ENCODE measurements at regions not wholly inside any gene's neighbourhood (a gene's known extent, or its start where the extent isn't known, plus 50 kb on each side); places are given as distances from the start of the nearest gene placed in this dataset.
"Not testable (repeated sequence)": the region's sequence is repeated elsewhere in the genome, so short reads cannot be mapped to it uniquely, and the experiment has no call there.

DNA sequence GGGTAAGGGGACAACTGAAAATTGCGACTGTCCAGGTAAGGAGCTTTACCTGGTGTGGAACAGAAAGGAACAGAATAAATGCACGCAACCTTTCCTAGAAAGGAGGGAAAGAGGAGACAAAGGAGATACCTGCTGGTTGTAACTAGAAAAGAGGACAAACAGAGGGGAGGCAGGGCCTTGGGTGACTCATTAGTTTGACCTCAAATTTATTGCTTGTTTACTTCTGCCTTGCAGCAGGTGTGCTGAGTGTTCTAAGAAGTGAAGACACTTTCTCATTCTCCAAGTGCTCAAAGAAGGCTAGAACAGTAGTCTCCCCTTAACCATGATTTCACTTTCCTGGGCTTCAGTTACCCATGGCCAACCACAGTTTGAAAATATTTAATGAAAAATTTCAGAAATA is 123.1 kb upstream of the BOD1L1 start:
- H3K9ac ChIP-seq (ENCODE audit: low read length in 5 of 5), result no peak overlapping the region
- no peaks in the 10 kb centered on the region for H3K9me3 ChIP-seq (ENCODE audit: control insufficient read depth in 5 of 5, low read length in 5 of 5)
- H3K27ac ChIP-seq (ENCODE audit: low read depth, low read length), result no peak overlapping the region
- no peaks in the 10 kb centered on the region for H3K27me3 ChIP-seq (ENCODE audit: control insufficient read depth in 5 of 5, insufficient read depth in 4 of 5, low read length in 5 of 5)
- no peaks in the 10 kb centered on the region for H3K4me1 ChIP-seq (ENCODE audit: control insufficient read depth in 5 of 5, insufficient read depth in 5 of 5, low read length in 5 of 5)
- H3K36me3 ChIP-seq (ENCODE audit: control insufficient read depth in 5 of 5, insufficient read depth in 5 of 5, low read length in 5 of 5), result no peaks in the 10 kb centered on the region
- H3K4me3 ChIP-seq (ENCODE audit: low read depth in 1 of 5, low read length in 5 of 5), result no peak overlapping the region

DNA sequence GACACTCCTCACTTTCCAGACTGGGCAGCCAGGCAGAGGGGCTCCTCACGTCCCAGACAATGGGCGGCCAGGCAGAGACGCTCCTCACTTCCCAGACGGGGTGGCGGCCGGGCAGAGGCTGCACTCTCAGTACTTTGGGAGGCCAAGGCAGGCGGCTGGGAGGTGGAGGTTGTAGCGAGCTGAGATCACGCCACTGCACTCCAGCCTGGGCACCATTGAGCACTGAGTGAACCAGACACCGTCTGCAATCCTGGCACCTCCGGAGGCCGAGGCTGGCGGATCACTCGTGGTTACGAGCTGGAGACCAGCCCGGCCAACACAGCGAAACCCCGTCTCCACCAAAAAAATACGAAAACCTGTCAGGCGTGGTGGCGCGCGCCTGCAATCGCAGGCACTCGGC is 134.1 kb upstream of the BOD1L1 start:
- H3K27ac ChIP-seq (ENCODE audit: low read depth, low read length); H3K4me3 ChIP-seq (ENCODE audit: low read depth in 1 of 5, low read length in 5 of 5); H3K4me1 ChIP-seq (ENCODE audit: control insufficient read depth in 5 of 5, insufficient read depth in 5 of 5, low read length in 5 of 5); H3K9me3 ChIP-seq (ENCODE audit: control insufficient read depth in 5 of 5, low read length in 5 of 5); H3K27me3 ChIP-seq (ENCODE audit: control insufficient read depth in 5 of 5, insufficient read depth in 4 of 5, low read length in 5 of 5); H3K36me3 ChIP-seq (ENCODE audit: control insufficient read depth in 5 of 5, insufficient read depth in 5 of 5, low read length in 5 of 5); H3K9ac ChIP-seq (ENCODE audit: low read length in 5 of 5): not testable (repeated sequence)

DNA sequence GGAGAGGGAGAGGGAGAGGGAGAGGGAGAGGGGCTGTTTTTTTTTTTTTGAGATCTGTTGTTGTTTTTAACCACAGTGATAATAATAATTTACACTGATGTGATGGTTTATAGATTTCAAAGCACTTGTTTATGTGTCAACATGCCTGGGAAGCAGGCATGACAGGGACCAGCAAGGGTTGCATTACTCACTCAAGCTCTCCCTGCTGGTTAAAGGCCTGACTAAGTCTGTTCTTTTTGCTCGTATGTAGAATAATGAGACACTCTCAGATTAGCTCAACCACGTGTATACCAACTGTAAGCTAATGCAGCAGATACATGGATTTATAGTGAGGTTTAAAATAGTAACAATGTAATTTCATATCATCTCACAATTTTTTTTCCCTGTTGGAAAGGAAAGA is 134.6 kb upstream of the BOD1L1 start:
- Histone ChIP-seq H3K4me3 (ENCODE audit: low read depth in 1 of 5, low read length in 5 of 5) (no peak overlapping the region), H3K9ac (ENCODE audit: low read length in 5 of 5) (no peak overlapping the region), H3K27me3 (ENCODE audit: control insufficient read depth in 5 of 5, insufficient read depth in 4 of 5, low read length in 5 of 5) (no peaks in the 10 kb centered on the region), H3K9me3 (ENCODE audit: control insufficient read depth in 5 of 5, low read length in 5 of 5) (peaks cover 0 to 6% (median 4%) of the 10 kb centered on the region in 5 donors), H3K27ac (ENCODE audit: low read depth, low read length) (no peak overlapping the region), H3K36me3 (ENCODE audit: control insufficient read depth in 5 of 5, insufficient read depth in 5 of 5, low read length in 5 of 5) (no peaks in the 10 kb centered on the region), H3K4me1 (ENCODE audit: control insufficient read depth in 5 of 5, insufficient read depth in 5 of 5, low read length in 5 of 5) (peaks cover 0 to under 1% (median 0%) of the 10 kb centered on the region in 5 donors)

DNA sequence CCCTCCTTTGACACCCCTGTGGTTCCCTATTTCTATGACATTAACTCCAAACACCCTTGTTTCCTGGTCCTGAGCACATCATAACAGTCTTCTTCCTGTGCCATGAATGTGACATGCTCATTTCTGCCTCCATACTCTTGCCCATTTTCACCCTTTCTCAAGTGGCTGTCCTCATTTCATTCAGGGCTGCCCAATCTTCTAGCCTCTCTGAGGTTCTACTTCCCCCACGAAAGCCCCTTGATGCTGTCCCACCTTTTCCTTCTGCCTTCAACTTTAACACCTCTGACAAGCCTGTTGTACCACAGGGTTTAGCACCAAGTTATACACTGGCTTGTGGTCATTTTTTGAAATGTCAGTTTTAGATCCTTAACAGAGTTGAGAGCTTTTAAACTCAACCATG is 136.2 kb upstream of the BOD1L1 start:
- Histone ChIP-seq H3K4me3 (ENCODE audit: low read depth in 1 of 5, low read length in 5 of 5) (no peak overlapping the region), H3K9ac (ENCODE audit: low read length in 5 of 5) (no peak overlapping the region), H3K27ac (ENCODE audit: low read depth, low read length) (no peak overlapping the region), H3K9me3 (ENCODE audit: control insufficient read depth in 5 of 5, low read length in 5 of 5) (peaks cover 0 to 4% (median 0%) of the 10 kb centered on the region in 5 donors), H3K4me1 (ENCODE audit: control insufficient read depth in 5 of 5, insufficient read depth in 5 of 5, low read length in 5 of 5) (peaks cover 0 to 5% (median 0%) of the 10 kb centered on the region in 5 donors), H3K36me3 (ENCODE audit: control insufficient read depth in 5 of 5, insufficient read depth in 5 of 5, low read length in 5 of 5) (no peaks in the 10 kb centered on the region), H3K27me3 (ENCODE audit: control insufficient read depth in 5 of 5, insufficient read depth in 4 of 5, low read length in 5 of 5) (no peaks in the 10 kb centered on the region)

DNA sequence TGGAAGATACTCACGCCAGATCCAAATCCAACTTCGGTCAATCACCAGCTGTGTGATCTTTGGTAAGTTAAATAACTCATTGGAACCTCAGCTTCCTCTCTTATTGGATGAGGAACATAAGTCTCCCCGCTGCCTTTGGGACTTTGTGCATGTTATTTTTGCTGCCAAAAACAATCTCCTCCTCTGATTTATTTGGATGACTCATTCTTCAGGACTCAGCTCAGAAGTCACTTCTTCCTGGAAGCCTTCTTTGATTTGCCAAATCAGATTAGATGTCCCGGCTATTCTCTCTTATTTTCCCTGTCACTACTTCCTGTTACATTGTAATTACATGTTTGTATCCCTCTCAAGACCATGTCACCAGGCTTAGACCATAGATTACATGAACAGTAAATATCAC is 138.0 kb upstream of the BOD1L1 start:
- H3K9ac ChIP-seq (ENCODE audit: low read length in 5 of 5), result no peak overlapping the region

DNA sequence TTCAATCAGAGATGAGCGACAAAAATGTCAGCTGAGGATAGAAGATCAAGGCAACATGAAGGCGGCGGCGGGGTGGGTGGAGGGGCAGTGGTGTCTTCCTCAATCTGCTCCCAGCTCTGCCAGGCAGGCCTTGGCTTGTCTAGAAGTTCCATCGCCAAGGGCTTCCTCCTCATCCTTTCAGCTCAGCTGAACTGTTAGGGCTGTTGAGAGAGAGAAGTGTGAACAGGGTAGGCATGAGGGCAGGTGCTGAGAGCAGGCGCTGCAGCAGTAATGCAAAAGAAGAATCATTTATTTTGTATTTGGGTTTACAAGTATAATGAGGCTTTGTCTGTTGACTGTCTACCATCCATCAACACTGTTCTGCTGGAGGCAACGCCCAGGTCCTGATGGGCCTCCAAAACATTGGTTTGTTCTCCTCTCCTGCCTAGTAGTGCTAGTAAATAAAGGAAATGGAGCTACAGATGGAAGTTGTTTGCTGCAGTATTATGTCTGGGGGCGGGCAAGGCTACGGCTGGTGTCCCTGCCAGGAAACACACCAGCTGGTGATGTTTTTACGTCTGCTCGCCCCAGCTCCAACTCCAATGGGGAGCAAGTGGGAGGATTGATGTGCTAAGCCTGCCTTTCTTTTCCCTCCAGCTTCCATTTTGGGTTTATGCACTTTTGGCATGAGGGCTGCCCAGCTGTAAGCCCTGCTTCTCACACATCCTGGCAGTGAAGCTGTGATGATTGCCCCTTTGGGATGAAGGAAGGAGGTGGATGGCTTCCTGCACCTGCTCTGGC is 139.4 kb upstream of the BOD1L1 start:
- Histone ChIP-seq H3K4me1 (ENCODE audit: control insufficient read depth in 5 of 5, insufficient read depth in 5 of 5, low read length in 5 of 5) (peaks cover 0 to 5% (median 0%) of the 10 kb centered on the region in 5 donors), H3K27me3 (ENCODE audit: control insufficient read depth in 5 of 5, insufficient read depth in 4 of 5, low read length in 5 of 5) (no peaks in the 10 kb centered on the region), H3K27ac (ENCODE audit: low read depth, low read length) (no peak overlapping the region), H3K4me3 (ENCODE audit: low read depth in 1 of 5, low read length in 5 of 5) (no peak overlapping the region), H3K9me3 (ENCODE audit: control insufficient read depth in 5 of 5, low read length in 5 of 5) (peaks cover 0 to 6% (median 0%) of the 10 kb centered on the region in 5 donors), H3K36me3 (ENCODE audit: control insufficient read depth in 5 of 5, insufficient read depth in 5 of 5, low read length in 5 of 5) (no peaks in the 10 kb centered on the region), H3K9ac (ENCODE audit: low read length in 5 of 5) (no peak overlapping the region)

More for the DNA sequence above, 138.0 kb upstream of the BOD1L1 start:
- H3K36me3 ChIP-seq (ENCODE audit: control insufficient read depth in 5 of 5, insufficient read depth in 5 of 5, low read length in 5 of 5), result no peaks in the 10 kb centered on the region
- peaks cover 0 to 5% (median 0%) of the 10 kb centered on the region in 5 donors for H3K4me1 ChIP-seq (ENCODE audit: control insufficient read depth in 5 of 5, insufficient read depth in 5 of 5, low read length in 5 of 5)
- peaks cover 0 to 4% (median 0%) of the 10 kb centered on the region in 5 donors for H3K9me3 ChIP-seq (ENCODE audit: control insufficient read depth in 5 of 5, low read length in 5 of 5)
- H3K27ac ChIP-seq (ENCODE audit: low read depth, low read length), result no peak overlapping the region
- H3K27me3 ChIP-seq (ENCODE audit: control insufficient read depth in 5 of 5, insufficient read depth in 4 of 5, low read length in 5 of 5), result no peaks in the 10 kb centered on the region
- no peak overlapping the region for H3K4me3 ChIP-seq (ENCODE audit: low read depth in 1 of 5, low read length in 5 of 5)

DNA sequence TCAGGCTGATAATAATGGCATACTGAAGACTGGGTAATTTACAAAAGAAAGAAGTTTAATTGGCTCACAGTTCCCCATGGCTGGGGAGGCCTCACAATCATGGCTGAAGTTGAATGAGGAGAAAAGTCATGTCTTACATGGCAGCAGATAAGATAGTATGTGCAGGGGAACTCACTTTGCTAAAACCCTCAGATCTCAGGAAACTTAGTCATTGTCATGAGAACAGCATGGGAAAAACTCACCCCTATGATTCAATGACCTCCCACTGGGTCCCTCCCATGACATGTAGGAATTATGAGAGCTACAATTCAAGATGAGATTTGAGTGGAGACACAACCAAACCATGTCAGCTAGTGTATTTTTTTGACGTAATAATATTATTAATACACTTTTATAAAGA is 149.8 kb upstream of the BOD1L1 start:
- no peak overlapping the region for H3K27ac ChIP-seq (ENCODE audit: low read depth, low read length)
- H3K9me3 ChIP-seq (ENCODE audit: control insufficient read depth in 5 of 5, low read length in 5 of 5), result peaks cover 0 to 3% (median 0%) of the 10 kb centered on the region in 5 donors
- no peaks in the 10 kb centered on the region for H3K27me3 ChIP-seq (ENCODE audit: control insufficient read depth in 5 of 5, insufficient read depth in 4 of 5, low read length in 5 of 5)
- H3K4me1 ChIP-seq (ENCODE audit: control insufficient read depth in 5 of 5, insufficient read depth in 5 of 5, low read length in 5 of 5), result no peaks in the 10 kb centered on the region
- no peaks in the 10 kb centered on the region for H3K36me3 ChIP-seq (ENCODE audit: control insufficient read depth in 5 of 5, insufficient read depth in 5 of 5, low read length in 5 of 5)
- H3K9ac ChIP-seq (ENCODE audit: low read length in 5 of 5), result no peak overlapping the region
- no peak overlapping the region for H3K4me3 ChIP-seq (ENCODE audit: low read depth in 1 of 5, low read length in 5 of 5)

DNA sequence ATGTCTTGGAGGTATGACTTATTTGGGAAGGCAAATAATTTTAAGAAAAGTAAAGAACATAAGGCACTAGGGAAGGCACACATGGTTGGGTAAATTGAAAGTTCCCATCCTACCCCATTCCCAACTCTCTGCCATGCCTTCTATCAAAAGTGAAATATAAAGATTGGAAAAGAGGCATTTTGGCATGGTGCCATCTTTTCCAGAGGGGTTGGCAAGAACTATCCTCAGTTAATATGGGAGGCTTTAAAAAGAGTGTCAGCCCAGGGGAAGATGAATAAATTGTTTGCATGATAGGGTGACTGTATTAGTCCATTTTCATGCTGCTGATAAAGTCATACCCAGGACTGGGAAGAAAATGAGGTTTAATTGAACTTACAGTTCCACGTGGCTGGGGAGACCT is 150.8 kb upstream of the BOD1L1 start:
- no peaks in the 10 kb centered on the region for H3K4me1 ChIP-seq (ENCODE audit: control insufficient read depth in 5 of 5, insufficient read depth in 5 of 5, low read length in 5 of 5)
- peaks cover 0 to 3% (median 0%) of the 10 kb centered on the region in 5 donors for H3K9me3 ChIP-seq (ENCODE audit: control insufficient read depth in 5 of 5, low read length in 5 of 5)
- no peaks in the 10 kb centered on the region for H3K27me3 ChIP-seq (ENCODE audit: control insufficient read depth in 5 of 5, insufficient read depth in 4 of 5, low read length in 5 of 5)
- no peak overlapping the region for H3K4me3 ChIP-seq (ENCODE audit: low read depth in 1 of 5, low read length in 5 of 5)
- H3K9ac ChIP-seq (ENCODE audit: low read length in 5 of 5), result no peak overlapping the region
- no peaks in the 10 kb centered on the region for H3K36me3 ChIP-seq (ENCODE audit: control insufficient read depth in 5 of 5, insufficient read depth in 5 of 5, low read length in 5 of 5)
- H3K27ac ChIP-seq (ENCODE audit: low read depth, low read length), result no peak overlapping the region

DNA sequence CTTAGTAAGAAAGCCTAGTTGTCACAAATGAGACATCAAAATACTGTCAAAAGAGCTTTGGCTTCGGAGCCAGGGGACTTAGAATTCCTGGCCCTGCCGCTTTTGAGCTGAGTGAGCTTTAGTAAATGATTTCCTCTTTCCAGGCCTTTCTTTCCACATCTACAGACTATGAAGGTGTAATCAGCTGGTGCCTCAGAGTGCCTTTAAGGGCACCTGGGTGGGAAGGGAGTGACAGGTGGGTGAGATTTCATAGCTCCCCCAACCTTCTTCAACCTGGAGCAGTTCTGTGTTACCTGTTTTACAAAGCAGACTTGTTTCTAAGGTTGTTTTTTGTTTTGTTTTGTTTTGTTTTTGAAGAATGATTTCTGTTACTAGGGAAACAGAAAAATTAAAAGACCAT is 154.7 kb upstream of the BOD1L1 start:
- Histone ChIP-seq H3K27me3 (ENCODE audit: control insufficient read depth in 5 of 5, insufficient read depth in 4 of 5, low read length in 5 of 5) (no peaks in the 10 kb centered on the region), H3K27ac (ENCODE audit: low read depth, low read length) (no peak overlapping the region), H3K9ac (ENCODE audit: low read length in 5 of 5) (no peak overlapping the region), H3K36me3 (ENCODE audit: control insufficient read depth in 5 of 5, insufficient read depth in 5 of 5, low read length in 5 of 5) (no peaks in the 10 kb centered on the region), H3K4me3 (ENCODE audit: low read depth in 1 of 5, low read length in 5 of 5) (no peak overlapping the region), H3K4me1 (ENCODE audit: control insufficient read depth in 5 of 5, insufficient read depth in 5 of 5, low read length in 5 of 5) (no peaks in the 10 kb centered on the region), H3K9me3 (ENCODE audit: control insufficient read depth in 5 of 5, low read length in 5 of 5) (no peaks in the 10 kb centered on the region)

DNA sequence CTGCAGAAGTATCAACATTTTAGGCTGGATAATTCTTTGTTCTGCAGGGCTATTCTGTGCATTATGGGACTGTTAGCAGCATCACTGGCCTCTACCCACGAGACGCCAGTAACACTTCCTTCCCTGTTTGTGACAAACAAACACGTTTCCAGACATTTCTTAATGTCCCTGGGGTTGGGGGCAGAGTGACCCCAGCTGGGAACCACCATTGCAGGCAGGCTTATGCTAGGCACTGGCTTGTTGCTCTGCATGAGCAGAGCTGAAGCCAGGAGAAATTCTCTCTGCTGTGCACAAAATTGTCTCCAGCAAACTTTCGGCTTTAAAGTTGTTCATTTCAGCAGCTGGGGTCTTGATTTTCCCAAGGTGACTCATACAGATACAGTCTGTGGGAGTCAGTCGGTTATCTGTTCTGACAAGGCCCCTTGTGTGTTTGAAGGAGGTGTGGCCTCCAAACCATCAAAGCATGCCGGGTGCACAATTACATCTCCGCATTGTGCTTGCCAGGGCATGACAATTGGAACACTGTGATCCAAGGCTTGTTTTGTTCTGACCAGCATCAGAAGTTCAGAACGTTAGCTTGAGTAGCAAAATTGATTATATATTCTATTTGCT is 156.4 kb upstream of the BOD1L1 start:
- H3K27ac ChIP-seq (ENCODE audit: low read depth, low read length), result no peak overlapping the region
- no peaks in the 10 kb centered on the region for H3K36me3 ChIP-seq (ENCODE audit: control insufficient read depth in 5 of 5, insufficient read depth in 5 of 5, low read length in 5 of 5)
- no peak overlapping the region for H3K9ac ChIP-seq (ENCODE audit: low read length in 5 of 5)
- H3K9me3 ChIP-seq (ENCODE audit: control insufficient read depth in 5 of 5, low read length in 5 of 5), result no peaks in the 10 kb centered on the region
- H3K4me1 ChIP-seq (ENCODE audit: control insufficient read depth in 5 of 5, insufficient read depth in 5 of 5, low read length in 5 of 5), result no peaks in the 10 kb centered on the region
- no peak overlapping the region for H3K4me3 ChIP-seq (ENCODE audit: low read depth in 1 of 5, low read length in 5 of 5)
- H3K27me3 ChIP-seq (ENCODE audit: control insufficient read depth in 5 of 5, insufficient read depth in 4 of 5, low read length in 5 of 5), result no peaks in the 10 kb centered on the region

Data from subcutaneous abdominal adipose tissue (tissue), 5 donors.